Kidney capillary endothelial cell (primary cell): ENCODE measurements at regions not wholly inside any gene's neighbourhood (a gene's known extent, or its start where the extent isn't known, plus 50 kb on each side); places are given as distances from the start of the nearest gene placed in this dataset.
"Not testable (repeated sequence)": the region's sequence is repeated elsewhere in the genome, so short reads cannot be mapped to it uniquely, and the experiment has no call there.

Experiments used
- DNase-seq: peaks from one replicate; pipeline ENCODE4 v3.0.0-alpha.2; 2018; ENCODE audit warnings: low spot score

DNA sequence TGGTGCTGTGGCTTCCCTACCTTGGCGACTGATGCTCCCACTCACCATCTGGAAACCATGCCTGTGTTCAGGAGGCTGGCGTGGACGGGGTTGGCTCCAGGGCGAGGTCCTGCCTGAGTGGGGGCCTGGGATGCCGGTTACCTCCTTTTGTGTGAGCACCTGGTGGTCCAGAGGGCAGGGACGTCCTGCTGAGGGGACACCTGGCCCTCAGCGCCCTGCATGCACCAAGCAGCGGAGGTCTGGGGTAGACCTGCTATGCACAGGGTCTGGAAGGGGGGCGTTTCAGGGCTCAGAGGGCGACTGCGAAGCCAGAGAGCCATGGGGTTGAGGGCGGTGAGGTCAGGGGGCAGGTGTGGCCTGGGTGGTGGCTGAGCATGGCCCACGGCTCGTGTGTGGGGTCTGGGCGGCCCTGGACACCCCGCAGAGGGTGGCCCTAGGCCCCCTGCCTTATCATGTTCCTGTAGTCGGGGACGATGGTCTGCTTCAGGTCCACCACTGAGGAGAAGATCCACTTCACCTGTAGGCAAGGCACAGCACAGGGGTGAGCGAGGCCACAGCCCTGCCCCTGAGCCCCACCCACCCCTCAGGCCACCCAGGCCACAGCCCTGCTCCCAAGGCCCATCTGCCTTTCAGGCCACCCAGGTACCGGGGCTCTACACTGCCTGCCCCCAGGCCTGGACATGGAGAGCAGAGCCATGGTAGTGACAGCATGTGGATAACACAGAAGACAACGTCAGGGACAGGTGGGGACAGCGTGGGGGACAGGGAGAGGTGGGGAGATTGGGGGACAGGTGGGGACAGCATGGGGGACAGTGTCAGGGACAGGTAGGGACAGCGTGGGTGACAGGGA lies 95.3 kb downstream of the TMEM121 start:
- DNase-seq: not testable (repeated sequence)

DNA sequence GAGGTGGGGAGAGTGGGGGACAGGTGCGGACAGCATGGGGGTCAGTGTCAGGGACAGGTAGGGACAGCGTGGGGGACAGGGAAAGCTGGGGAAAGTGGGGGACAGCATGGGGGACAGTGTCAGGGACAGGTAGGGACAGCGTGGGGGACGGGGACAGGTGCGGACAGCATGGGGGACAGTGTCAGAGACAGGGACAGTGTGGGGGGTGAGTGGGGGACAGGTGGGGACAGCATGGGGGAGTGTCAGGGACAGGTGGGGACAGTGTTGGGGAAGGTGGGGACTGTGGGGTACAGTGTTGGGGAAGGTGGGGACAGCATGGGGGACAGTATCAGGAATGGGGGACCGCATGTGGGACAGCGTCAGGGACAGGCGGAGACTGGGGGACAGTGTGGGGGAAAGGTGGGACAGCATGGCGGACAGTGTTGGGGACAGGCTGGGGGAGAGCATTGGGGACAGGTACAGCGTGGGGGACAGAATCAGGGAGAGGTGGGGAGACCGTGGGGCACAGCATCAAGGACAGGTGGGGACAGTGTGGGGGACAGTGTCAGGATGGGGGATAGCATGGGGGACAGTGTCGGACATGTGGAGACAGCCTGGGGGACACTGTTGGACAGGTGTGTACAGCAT lies 96.1 kb downstream of the TMEM121 start:
- DNase-seq: no peak

DNA sequence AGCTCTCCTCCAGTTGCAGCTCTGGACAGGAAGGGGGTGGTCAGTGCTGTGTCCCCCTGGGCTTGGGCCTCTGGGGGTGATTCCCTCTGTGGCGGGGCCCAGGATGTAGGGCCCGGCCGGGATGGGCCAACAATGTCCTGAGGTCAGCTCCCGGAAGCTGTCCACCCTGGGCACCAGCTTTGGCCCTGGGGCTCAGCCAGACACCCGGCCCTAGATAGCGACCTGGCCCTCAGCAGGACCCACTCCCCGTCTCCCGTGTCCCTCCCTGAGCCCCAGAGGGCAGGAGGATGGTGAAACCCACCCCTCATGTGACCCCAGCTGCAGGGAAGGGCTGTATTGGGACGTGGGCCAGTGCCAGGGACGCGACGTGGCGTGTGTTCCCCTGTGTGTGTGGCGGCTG lies 96.8 kb downstream of the TMEM121 start:
- DNase-seq: not testable (repeated sequence)

DNA sequence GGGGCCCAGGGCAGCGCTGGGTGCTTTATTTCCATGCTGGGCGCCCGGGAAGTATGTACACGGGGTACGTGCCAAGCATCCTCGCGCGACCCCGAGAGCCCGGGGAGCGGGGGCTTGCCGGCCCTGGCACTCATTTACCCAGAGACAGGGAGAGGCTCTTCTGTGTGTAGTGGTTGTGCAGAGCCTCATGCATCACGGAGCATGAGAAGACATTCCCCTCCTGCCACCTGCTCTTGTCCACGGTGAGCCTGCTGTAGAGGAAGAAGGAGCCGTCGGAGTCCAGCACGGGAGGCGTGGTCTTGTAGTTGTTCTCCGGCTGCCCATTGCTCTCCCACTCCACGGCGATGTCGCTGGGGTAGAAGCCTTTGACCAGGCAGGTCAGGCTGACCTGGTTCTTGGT lies 98.0 kb downstream of the TMEM121 start:
- not testable (repeated sequence) for DNase-seq

DNA sequence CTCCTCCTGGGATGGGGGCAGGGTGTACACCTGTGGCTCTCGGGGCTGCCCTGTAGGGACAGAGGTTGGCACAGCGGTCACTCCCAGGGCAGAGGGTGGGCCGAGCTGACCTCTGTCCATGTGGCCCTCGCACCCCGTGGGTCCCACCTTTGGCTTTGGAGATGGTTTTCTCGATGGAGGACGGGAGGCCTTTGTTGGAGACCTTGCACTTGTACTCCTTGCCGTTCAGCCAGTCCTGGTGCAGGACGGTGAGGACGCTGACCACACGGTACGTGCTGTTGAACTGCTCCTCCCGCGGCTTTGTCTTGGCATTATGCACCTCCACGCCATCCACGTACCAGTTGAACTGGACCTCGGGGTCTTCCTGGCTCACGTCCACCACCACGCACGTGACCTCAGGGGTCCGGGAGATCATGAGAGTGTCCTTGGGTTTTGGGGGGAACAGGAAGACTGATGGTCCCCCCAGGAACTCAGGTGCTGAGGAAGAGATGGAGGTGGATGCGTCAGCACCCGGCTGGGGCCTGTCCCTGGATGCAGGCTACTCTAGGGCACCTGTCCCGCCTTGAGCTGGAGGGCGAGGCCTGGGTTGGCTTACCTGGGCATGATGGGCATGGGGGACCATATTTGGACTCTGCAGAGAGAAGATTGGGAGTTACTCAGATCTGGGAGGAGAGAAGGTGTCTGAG lies 98.5 kb downstream of the TMEM121 start:
- not testable (repeated sequence) for DNase-seq

DNA sequence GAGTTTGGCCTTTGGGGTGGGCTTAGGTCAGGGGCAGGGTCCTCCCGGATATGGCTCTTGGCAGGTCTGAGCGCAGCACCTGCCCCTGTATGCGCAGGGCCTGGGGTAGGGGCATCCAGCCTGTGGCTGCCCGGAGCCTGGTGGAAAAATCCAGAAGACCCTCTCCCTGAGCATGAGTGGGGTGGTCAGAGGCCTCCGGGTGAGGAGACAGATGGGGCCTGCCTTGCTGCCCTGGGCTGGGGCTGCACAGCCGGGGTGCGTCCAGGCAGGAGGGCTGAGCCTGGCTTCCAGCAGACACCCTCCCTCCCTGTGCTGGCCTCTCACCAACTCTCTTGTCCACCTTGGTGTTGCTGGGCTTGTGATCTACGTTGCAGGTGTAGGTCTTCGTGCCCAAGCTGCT lies 99.1 kb downstream of the TMEM121 start:
- DNase-seq: not testable (repeated sequence)

DNA sequence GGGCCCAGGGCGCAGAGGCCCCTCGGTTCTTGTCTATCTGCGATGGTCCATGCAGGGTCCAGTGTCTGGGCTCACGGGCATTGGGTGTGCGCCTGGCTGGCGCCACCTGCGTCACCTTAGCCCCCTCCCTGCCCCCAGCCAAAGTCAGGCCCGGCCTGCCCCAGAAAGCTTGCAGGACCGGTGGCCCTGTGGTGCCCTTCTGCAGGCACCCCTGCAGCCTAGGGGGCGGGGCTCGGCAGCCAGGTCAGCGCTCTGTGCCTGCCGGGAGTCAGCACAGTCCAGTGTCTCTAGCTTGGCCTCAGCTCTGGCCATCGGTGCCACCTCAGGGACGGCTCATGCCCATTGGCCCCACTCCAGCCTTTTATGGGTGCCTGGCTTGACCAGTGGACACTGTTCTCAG lies 99.7 kb downstream of the TMEM121 start:
- not testable (repeated sequence) for DNase-seq

DNA sequence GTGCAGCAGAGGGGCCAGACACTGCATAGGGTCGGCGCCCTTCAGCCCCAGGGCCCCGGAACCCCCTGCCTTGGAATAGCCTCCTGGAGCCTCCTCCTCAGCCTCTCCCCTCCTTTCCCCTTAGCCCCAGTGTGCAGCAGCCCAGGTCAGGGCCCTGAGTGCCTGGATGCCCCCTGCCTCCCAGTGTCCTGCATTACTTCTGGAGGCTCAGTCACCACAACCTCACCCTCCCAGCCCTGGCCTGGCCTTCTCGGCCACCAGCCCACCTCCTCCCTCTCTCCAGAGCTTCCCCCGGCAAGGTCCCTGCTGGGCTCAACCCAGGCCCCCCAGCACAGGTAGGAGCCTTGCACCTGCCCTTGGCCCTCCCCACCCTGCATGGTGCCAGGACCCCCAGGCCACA lies 100.3 kb downstream of the TMEM121 start:
- DNase-seq: not testable (repeated sequence)

DNA sequence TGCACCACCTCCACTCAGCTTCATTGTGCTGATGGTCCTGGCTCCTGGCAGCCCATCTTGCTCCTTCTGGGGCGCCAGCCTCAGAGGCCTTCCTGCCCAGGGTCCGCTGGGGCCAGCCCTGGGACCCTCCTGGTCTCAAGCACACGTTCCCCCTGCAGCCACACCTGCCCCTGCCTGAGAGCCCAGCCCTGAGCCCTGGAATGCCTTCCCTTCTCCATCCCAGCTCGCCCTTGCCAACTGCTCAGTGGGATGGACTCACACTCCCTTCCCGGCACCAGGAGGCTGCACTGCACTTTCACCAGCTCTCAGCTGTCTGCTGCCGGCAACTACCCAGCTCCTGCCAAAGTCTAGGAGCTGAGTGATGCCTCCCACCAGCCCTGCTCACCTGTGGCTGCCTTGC lies 100.9 kb downstream of the TMEM121 start:
- not testable (repeated sequence) for DNase-seq

DNA sequence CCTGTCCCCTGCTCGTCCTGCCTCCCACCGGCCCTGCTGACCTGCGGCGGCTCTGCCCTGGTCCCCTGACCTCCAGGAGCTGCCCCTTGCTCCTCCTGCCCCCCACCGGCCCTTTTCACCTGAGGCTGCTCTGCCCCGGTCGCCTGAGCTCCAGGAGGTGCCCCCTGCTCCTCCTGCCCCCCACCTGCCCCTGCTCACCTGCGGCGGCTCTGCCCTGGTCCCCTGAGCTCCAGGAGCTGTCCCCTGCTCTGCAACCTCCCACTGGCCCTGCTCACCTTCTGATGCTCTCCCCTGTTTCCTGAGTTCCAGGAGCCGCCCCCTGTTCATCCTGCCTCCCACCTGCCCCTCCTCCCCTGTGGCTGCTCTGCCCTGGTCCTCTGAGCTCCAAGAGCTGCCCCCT lies 101.3 kb downstream of the TMEM121 start:
- DNase-seq: no peak

DNA sequence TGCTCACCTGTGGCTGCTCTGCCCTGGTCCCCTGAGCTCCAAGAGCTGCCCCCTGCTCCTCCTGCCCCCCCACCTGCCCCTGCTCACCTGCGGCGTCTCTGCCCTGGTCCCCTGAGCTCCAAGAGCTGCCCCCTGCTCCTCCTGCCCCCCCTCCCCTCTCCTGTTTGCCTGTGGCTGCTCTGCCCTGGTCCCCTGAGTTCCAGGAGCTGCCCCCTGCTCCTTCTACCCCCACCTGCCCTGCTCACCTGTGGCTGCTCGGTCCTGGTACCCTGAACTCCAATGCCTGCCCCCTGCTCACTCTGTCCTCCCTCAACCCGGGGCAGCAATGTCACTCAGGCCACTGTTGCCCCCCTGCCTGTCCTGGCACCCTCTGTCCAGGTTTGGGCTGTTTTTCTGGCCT lies 101.7 kb downstream of the TMEM121 start:
- not testable (repeated sequence) for DNase-seq

DNA sequence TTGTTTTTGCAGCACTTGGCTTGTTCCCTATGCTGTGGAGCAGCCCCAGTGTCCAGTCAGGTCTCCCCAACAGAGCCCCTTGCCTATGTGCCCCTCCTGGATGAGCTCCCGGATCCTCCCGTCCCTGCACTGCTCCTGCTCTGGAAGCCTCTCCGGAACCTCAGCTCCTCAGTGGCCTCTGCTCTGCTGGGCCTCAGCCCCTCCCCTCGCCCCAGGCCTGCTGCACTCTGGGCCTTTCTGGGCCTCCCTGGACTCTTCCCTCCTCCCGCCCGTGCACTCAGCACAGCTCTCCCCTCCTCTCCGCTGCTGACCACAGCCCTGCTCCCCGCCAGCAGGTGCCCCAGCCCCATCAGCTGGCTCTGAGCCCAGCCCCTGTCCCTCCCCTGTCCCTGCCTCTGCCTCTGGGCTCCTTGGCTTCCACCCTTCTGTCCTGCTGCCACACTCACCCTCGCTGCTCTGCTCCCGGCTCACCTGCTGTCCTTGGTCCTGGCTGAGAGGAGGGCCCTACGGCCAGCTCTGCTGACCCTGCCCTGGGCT lies 102.2 kb downstream of the TMEM121 start:
- not testable (repeated sequence) for DNase-seq

DNA sequence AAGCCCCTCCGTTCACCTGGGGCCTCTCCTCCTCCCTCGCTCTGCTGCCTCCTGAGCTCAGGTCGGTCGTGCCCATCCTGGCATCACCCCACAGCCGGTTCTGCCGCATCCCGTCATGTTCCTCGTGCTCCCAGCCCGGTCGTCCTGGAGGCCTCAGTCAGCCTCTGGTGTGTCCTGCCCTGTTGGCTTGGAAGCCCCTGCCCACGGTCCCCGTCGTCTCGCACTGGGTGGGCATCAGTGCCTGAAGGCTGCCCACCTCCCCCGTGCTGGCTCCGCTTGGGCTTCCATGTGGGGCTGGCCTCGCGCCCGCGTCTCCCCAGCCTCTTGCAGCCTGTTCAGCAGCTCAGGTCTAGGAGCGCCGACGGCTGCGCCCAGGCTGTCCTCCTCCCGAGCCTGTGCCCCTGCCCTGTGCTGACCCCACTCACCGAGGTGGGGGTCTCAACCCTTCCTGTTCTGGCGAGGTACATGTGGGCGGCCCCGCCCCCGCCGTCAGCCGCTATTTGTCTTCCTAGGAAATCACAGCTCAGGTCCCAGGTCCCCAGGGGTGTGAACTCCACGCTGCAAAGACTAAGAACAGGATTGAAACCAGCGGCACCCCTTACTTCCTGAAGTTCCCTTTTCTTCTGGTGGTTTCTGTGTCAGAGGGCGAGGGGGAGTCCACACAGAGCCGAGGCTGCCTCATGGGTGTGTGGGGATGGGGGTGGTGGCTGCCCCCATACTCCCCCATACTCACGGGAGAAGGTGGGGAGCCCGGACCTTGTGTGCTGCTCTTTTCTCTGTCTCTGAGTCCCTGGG lies 102.9 kb downstream of the TMEM121 start:
- DNase-seq: not testable (repeated sequence)

DNA sequence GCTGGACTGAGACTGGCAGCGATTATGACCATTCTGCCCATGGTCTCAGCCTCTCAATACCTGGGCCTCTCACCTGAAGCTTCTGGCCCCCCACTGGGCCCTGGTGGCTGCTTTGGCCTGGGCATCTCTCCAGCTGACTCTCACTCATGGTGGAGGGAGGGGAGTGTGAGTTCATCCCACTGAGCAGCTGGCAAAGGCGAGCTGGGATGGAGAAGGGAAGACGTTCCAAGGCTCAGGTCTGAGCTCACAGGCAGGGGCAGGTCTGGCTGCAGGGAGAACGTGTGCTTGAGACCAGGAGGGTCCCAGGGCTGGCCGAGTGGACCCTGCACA lies 103.5 kb downstream of the TMEM121 start:
- no peak for DNase-seq

DNA sequence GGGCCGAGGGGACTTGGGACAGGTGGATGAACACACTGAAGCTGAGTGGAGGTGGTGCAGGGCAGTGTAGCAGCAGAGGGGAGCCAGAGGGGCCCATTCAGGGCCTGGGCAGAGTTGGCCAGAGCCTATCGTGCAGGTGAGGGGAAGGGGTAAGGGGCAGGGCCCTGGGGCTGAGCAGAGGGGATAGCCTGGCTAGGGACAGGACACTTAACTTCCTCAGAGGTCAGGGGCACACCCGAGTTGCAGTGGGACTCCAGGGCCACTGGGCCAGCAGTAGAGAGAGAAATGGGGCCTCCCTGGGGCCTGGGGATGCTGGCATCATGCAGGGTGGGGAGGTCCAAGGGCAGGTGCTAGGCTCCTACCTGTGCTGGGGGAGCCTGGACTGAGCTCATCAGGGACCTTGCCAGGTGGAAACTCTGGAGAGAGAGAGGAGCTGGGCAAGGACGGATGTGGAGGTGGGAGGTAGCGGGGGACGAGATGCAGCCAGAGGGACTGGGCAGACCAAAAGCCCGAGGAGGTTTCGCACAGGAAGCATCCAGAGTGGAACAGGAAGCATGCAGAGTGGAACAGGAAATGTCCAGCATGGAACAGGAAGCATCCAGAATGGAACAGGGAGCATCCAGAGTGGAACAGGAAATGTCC lies 104.0 kb downstream of the TMEM121 start:
- DNase-seq: not testable (repeated sequence)

DNA sequence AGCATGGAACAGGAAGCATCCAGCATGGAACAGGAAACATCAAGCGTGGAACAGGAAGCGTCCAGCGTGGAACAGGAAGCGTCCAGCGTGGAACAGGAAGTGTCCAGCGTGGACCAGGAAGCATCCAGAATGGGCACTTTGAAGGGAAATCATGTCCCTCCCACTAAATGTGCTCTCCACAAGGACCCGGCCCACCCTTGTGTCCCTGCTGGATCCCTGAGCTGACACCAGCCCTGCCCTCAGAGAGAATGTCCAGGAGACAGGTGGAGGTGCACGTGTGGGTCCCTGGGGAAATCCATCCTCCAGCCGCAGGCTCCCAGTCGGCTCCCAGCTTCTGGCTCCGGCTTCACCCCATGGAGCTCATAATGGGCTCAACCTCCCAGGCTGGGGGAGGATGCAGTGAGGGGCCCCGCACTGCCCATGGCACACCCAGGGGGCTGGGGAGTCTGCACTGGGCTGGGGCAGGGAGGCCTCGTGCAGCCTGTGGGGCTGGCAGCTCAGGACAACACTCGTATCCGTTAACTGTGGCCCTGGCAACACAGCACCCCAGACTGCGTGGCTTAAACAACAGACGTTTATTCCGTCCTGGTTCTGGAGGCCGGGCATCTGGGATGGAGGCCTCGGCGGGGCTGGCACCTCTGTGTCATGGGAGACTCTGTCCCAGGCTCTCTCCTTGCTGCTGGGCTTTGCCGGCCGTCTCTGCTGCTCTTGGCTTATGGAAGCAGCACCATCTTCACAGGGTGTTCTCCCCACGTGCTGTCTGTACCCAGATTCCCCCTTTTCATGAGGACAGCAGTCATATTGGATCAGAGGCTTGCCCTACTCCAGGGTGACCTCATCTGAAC lies 104.8 kb downstream of the TMEM121 start:
- DNase-seq: not testable (repeated sequence)

DNA sequence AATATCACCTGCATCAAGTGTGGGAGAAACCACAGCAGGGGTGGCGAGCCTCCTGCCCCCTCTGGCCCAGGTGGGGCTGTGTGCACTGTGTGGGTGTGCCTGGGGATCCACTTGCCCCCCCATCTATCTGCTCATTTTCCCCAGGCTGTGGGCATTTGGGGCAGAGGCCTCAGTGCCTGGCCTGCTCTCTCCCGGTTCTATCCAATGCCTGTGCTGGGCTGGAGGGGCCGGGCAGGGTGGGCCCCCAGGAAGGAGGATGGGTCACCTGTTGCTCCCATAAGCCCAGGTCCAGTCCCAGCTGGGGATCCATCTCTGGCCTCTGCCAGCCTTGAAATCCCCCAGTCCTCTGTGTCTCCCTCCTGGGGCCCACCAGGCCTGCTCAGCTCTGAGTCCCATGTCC lies 105.6 kb downstream of the TMEM121 start:
- no peak for DNase-seq

DNA sequence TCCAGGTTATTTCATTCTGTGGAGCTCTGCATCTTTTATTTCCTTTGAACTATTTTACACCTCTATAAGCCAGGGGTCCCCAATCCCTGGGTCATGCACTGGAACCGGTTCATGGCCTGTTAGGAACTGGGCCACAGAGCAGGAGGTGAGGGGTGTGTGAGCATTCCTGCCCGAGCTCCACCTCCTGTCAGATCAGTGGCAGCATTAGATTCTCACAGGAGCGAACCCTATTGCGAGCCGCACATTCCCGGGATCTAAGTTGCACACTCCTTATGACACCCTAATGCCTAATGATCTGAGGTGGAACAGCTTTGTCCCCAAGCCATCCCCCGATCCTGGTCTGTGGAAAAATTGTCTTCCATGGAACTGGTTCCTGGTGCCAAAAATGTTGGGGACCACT lies 107.2 kb downstream of the TMEM121 start:
- DNase-seq: not testable (repeated sequence)

DNA sequence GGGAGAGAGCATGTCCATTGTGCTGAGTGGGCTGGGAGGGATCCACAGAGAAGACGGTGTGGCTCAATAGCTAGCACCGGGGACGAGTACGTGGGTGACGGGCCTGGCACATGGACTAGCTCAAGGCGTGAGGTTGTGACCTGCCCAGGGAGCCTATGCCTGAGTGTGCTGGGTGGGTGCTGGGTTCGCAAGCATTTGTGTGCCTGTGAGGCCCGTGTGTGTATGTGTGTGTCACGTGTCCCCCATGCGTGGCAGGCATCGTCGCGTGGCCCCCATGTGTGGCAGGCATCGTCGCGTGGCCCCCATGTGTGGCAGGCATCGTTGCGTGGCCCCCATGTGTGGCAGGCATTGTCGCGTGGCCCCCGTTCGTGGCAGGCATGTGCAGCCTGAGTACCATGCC lies 109.2 kb downstream of the TMEM121 start:
- DNase-seq: no peak

DNA sequence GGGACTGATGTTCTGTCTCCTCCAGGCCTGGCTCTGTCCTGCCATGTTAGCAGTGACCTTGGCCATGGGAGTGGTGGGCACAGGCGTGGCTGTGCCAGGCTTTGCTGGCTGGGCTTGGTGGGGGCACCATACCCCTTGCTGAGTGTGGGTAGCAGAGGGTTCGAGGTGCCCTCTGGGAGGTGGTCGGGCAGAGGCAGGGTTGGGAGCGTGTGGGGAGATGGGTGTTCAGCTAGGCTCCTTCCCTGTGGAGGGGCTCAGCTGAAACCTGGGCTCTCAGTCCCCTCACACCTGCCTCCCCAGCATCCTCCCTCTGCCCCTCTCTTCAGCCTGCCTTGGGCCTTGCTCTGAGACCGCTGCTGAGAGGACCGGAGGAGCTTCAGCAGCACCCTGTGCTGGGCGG lies 109.6 kb downstream of the TMEM121 start:
- DNase-seq: not testable (repeated sequence)

DNA sequence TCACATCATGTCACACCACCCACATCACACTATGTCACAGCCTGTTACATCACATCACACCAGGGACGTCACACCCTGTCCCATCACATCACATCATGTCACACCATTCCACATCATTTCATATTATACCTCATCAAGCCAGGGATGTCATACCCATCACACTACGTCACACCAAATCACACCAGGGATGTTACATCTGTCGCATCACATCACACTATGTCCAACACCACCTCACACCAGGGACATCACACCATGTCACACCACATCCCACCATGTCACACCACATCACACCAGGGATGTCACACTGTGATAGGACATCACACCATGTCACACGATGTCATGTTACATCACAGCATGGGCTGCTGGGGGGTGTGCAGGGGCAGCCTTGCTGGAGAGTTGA lies 110.6 kb downstream of the TMEM121 start:
- DNase-seq: no peak
